ENCODE measurements at regions not wholly inside any gene's neighbourhood (a gene's known extent, or its start where the extent isn't known, plus 50 kb on each side); places are given as distances from the start of the nearest gene placed in this dataset.

- TF ChIP-seq TAF1 (IDR thresholded peaks at IDR 0.05; ENCODE audit: borderline replicate concordance, insufficient read depth, low read length) (no peak), FOXP2 (optimal IDR thresholded peaks at IDR 0.05; ENCODE audit: borderline replicate concordance, extremely low read depth, extremely low read length, insufficient read depth) (no peak), SIN3A (IDR thresholded peaks at IDR 0.05; ENCODE audit: borderline replicate concordance, insufficient read depth, low read length) (no peak), POLR2AphosphoS5 (IDR thresholded peaks at IDR 0.05; ENCODE audit: low read depth, low read length) (no peak), REST (IDR thresholded peaks at IDR 0.05; ENCODE audit: insufficient read depth in 1 of 2, low read depth in 2 of 2, low read length in 2 of 2) (no peak)
Observed at GRCh38 chr5:61673007-61673735, 341.1 kb downstream of the ZSWIM6 start.

GRCh38 chr5:61674378-61674777 is 342.3 kb downstream of the ZSWIM6 start:
- no peak for TF ChIP-seq REST (IDR thresholded peaks at IDR 0.05; ENCODE audit: insufficient read depth in 1 of 2, low read depth in 2 of 2, low read length in 2 of 2)
- TF ChIP-seq SIN3A (IDR thresholded peaks at IDR 0.05; ENCODE audit: borderline replicate concordance, insufficient read depth, low read length) = no peak

DNA sequence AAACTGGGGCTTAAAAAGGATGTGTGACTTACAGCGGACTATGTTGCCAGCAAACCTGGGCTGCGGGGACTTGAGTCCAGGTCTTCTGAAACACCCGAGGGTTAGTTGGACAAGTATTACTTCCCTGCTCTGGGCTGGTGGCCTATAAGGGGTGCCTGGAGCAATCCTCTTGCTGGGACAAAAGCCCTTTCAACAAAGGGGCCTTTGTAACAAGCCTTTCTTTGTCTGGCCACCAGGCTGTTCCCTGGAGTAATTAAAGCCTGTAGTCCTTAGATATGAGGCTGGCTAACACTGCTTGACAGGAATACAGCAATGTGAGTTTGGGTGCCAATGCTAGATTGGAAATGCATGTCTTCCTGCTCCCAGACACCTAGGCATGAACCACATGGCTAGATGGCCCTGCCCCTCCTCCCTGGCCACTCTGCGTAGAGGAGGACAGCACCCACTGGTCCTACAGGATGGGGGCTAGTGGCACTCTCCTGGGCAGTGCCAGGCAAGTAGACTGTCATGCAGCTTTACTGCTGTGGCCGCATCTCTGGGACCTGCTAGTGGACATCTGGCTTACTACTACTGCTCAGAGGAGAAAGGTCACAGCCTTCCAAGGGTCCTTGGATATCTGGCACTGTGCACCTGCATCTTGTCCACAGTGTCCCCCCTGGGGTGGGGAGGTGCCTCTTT is 343.1 kb downstream of the ZSWIM6 start:
- no peak for TF ChIP-seq POLR2AphosphoS5 (IDR thresholded peaks at IDR 0.05; ENCODE audit: low read depth, low read length)
- TF ChIP-seq REST (IDR thresholded peaks at IDR 0.05; ENCODE audit: insufficient read depth in 1 of 2, low read depth in 2 of 2, low read length in 2 of 2) = no peak
- TF ChIP-seq TAF1 (IDR thresholded peaks at IDR 0.05; ENCODE audit: borderline replicate concordance, insufficient read depth, low read length) = no peak
- no peak for TF ChIP-seq SIN3A (IDR thresholded peaks at IDR 0.05; ENCODE audit: borderline replicate concordance, insufficient read depth, low read length)
- no peak for TF ChIP-seq FOXP2 (optimal IDR thresholded peaks at IDR 0.05; ENCODE audit: borderline replicate concordance, extremely low read depth, extremely low read length, insufficient read depth)

GRCh38 chr5:61677220-61677619 is 345.2 kb downstream of the ZSWIM6 start:
- TF ChIP-seq FOXP2 (optimal IDR thresholded peaks at IDR 0.05; ENCODE audit: borderline replicate concordance, extremely low read depth, extremely low read length, insufficient read depth) (no peak), TAF1 (IDR thresholded peaks at IDR 0.05; ENCODE audit: borderline replicate concordance, insufficient read depth, low read length) (no peak), POLR2AphosphoS5 (IDR thresholded peaks at IDR 0.05; ENCODE audit: low read depth, low read length) (no peak), REST (IDR thresholded peaks at IDR 0.05; ENCODE audit: insufficient read depth in 1 of 2, low read depth in 2 of 2, low read length in 2 of 2) (peak in 1 of 2 experiments; percentile 55; a peak in 1 of 4 replicates)

All from PFSK-1 (cell line).